SK-N-SH (cell line): ENCODE measurements at regions not wholly inside any gene's neighbourhood (a gene's known extent, or its start where the extent isn't known, plus 50 kb on each side); places are given as distances from the start of the nearest gene placed in this dataset.

Experiments used
- EP300 ChIP-seq, 2 experiments: IDR thresholded peaks; 2 replicates each; pipeline versions ENCODE4 v1.4.0 to v1.6.1; 2012; ENCODE audit warnings: borderline replicate concordance in 1 of 2, low read depth in 1 of 2, low read length in 1 of 2
- EZH2phosphoT487 ChIP-seq: fragments of 200-600 bp; sonication (generic); IDR thresholded peaks from 2 replicates; pipeline ENCODE4 v1.6.1; 2017; ENCODE audit warnings: low read depth, mixed run types, mild to moderate bottlenecking, antibody characterized with exemption, moderate library complexity, borderline replicate concordance
- GABPA ChIP-seq: IDR thresholded peaks from 2 replicates; pipeline ENCODE4 v1.4.0; 2012; ENCODE audit warnings: low read depth, mild to moderate bottlenecking
- GATA2 ChIP-seq: sonication (generic); formaldehyde crosslinking; IDR thresholded peaks from 2 replicates; pipeline ENCODE4 v1.5.0; 2020; ENCODE audit warnings: mild to moderate bottlenecking, missing genetic modification reagents
- MEF2A ChIP-seq: IDR thresholded peaks from 2 replicates; pipeline ENCODE4 v1.4.0; 2012; ENCODE audit warnings: low read depth, borderline replicate concordance
- POLR2AphosphoS5 ChIP-seq: IDR thresholded peaks from 2 replicates; pipeline ENCODE4 v1.6.1; 2012; ENCODE audit warnings: low read depth, low read length
- RAD21 ChIP-seq: IDR thresholded peaks from 2 replicates; pipeline ENCODE4 v1.6.1; 2012; ENCODE audit warnings: mild to moderate bottlenecking, low read length
- SIN3A ChIP-seq: IDR thresholded peaks from 2 replicates; pipeline ENCODE4 v1.6.1; 2012; ENCODE audit warnings: low read depth, mild to moderate bottlenecking, low read length, moderate library complexity, borderline replicate concordance
- TF ChIP-seq, protein P1 (sequence below): fragments of 200-600 bp; sonication (generic); IDR thresholded peaks from 2 replicates; pipeline ENCODE4 v1.6.1; 2017; ENCODE audit warnings: antibody characterized with exemption, mild to moderate bottlenecking, moderate library complexity
- TF ChIP-seq, protein P2 (sequence below): IDR thresholded peaks from 2 replicates; pipeline ENCODE4; 2012
- TF ChIP-seq, protein P3 (sequence below): IDR thresholded peaks from 2 replicates; pipeline ENCODE4 v1.4.0; 2012; ENCODE audit warnings: low read depth, borderline replicate concordance
- TF ChIP-seq, protein P4 (sequence below): IDR thresholded peaks from 2 replicates; pipeline ENCODE4 v1.4.0; 2012; ENCODE audit warnings: low read depth, borderline replicate concordance

DNA sequence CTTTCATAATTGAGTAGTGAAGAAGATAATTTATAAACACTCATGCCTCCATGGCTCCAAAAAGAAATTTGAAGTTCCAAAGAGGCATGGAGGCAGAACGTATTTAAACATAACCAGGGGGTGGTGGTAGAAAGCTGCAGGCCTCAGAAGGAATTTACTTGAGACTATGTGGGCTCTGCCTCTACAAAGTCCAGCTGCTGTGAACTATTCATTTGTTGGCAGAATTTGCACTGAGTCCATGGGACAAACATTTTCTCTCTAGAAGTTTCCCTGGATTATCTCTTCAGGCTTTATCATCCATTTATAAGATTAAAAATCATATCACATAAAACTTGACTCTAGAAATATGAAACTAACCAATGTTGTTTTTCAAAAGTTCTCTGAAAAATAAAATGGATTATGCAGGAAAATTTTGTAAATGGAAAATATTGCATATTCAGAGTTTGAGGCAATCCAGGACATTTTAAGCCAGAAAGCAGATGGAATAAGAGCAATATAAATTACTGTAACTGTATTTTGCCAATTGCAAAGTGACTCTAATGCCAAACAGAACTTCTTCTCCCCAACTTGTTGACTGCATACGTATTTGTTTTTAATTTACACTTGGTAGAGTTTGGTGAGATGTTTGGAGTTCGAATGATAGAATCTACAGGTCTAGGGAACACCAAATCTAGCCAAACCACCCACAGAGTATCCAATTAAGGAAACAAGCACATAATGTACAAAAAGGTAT lies 258.2 kb downstream of the ENC1 start:
- TF ChIP-seq GATA2 (CRISPR knock-in tag) (no peak), POLR2AphosphoS5 (no peak), RAD21 (no peak), MEF2A (no peak), GABPA (no peak), EZH2phosphoT487 (no peak), SIN3A (no peak), EP300 (IDR thresholded peaks at IDR 0.05; ENCODE audit: borderline replicate concordance in 1 of 2, low read depth in 1 of 2, low read length in 1 of 2) (no peak)
- TF ChIP-seq, protein P1, sequence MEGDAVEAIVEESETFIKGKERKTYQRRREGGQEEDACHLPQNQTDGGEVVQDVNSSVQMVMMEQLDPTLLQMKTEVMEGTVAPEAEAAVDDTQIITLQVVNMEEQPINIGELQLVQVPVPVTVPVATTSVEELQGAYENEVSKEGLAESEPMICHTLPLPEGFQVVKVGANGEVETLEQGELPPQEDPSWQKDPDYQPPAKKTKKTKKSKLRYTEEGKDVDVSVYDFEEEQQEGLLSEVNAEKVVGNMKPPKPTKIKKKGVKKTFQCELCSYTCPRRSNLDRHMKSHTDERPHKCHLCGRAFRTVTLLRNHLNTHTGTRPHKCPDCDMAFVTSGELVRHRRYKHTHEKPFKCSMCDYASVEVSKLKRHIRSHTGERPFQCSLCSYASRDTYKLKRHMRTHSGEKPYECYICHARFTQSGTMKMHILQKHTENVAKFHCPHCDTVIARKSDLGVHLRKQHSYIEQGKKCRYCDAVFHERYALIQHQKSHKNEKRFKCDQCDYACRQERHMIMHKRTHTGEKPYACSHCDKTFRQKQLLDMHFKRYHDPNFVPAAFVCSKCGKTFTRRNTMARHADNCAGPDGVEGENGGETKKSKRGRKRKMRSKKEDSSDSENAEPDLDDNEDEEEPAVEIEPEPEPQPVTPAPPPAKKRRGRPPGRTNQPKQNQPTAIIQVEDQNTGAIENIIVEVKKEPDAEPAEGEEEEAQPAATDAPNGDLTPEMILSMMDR, result no peak
- TF ChIP-seq, protein P2, sequence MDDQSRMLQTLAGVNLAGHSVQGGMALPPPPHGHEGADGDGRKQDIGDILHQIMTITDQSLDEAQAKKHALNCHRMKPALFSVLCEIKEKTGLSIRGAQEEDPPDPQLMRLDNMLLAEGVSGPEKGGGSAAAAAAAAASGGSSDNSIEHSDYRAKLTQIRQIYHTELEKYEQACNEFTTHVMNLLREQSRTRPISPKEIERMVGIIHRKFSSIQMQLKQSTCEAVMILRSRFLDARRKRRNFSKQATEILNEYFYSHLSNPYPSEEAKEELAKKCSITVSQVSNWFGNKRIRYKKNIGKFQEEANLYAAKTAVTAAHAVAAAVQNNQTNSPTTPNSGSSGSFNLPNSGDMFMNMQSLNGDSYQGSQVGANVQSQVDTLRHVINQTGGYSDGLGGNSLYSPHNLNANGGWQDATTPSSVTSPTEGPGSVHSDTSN, result no peak
- TF ChIP-seq, protein P3, sequence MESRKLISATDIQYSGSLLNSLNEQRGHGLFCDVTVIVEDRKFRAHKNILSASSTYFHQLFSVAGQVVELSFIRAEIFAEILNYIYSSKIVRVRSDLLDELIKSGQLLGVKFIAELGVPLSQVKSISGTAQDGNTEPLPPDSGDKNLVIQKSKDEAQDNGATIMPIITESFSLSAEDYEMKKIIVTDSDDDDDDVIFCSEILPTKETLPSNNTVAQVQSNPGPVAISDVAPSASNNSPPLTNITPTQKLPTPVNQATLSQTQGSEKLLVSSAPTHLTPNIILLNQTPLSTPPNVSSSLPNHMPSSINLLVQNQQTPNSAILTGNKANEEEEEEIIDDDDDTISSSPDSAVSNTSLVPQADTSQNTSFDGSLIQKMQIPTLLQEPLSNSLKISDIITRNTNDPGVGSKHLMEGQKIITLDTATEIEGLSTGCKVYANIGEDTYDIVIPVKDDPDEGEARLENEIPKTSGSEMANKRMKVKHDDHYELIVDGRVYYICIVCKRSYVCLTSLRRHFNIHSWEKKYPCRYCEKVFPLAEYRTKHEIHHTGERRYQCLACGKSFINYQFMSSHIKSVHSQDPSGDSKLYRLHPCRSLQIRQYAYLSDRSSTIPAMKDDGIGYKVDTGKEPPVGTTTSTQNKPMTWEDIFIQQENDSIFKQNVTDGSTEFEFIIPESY, result no peak
- TF ChIP-seq, protein P4, sequence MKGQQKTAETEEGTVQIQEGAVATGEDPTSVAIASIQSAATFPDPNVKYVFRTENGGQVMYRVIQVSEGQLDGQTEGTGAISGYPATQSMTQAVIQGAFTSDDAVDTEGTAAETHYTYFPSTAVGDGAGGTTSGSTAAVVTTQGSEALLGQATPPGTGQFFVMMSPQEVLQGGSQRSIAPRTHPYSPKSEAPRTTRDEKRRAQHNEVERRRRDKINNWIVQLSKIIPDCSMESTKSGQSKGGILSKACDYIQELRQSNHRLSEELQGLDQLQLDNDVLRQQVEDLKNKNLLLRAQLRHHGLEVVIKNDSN, result no peak
